ENCODE measurements at regions not wholly inside any gene's neighbourhood (a gene's known extent, or its start where the extent isn't known, plus 50 kb on each side); places are given as distances from the start of the nearest gene placed in this dataset.

- TF ChIP-seq ZNF281 (CRISPR knock-in tag; IDR thresholded peaks at IDR 0.05) = no peak
- no peak for TF ChIP-seq ZNF671 (CRISPR knock-in tag; IDR thresholded peaks at IDR 0.05)
- TF ChIP-seq FOXJ3 (CRISPR knock-in tag; IDR thresholded peaks at IDR 0.05; ENCODE audit: borderline replicate concordance) = no peak
- TF ChIP-seq FOXK1 (CRISPR knock-in tag; IDR thresholded peaks at IDR 0.05) = no peak
- no peak for TF ChIP-seq ZNF396 (CRISPR knock-in tag; IDR thresholded peaks at IDR 0.05; ENCODE audit: borderline replicate concordance)
- no peak for TF ChIP-seq ZNF219 (CRISPR knock-in tag; IDR thresholded peaks at IDR 0.05; ENCODE audit: borderline replicate concordance)
These were observed 694.2 kb downstream of the EPHA4 start (continued) for GRCh38 chr2:220877897-220878296.

- TF ChIP-seq NR1H2 (CRISPR knock-in tag; IDR thresholded peaks at IDR 0.05) (no peak), FOXJ3 (CRISPR knock-in tag; IDR thresholded peaks at IDR 0.05; ENCODE audit: borderline replicate concordance) (no peak), CREM (CRISPR knock-in tag; IDR thresholded peaks at IDR 0.05) (no peak), NFATC4 (CRISPR knock-in tag; IDR thresholded peaks at IDR 0.05) (no peak), ATF2 (CRISPR knock-in tag; IDR thresholded peaks at IDR 0.05; ENCODE audit: borderline replicate concordance, low read depth) (no peak), OVOL2 (CRISPR knock-in tag; IDR thresholded peaks at IDR 0.05; ENCODE audit: borderline replicate concordance) (no peak), ATF1 (CRISPR knock-in tag; IDR thresholded peaks at IDR 0.05) (no peak), FOXK1 (CRISPR knock-in tag; IDR thresholded peaks at IDR 0.05) (no peak), HMGXB4 (CRISPR knock-in tag; IDR thresholded peaks at IDR 0.05) (no peak), ZNF121 (CRISPR knock-in tag; IDR thresholded peaks at IDR 0.05) (no peak), TCF7 (CRISPR knock-in tag; IDR thresholded peaks at IDR 0.05; ENCODE audit: low read depth) (no peak), SOX15 (CRISPR knock-in tag; IDR thresholded peaks at IDR 0.05) (no peak), ZBTB21 (CRISPR knock-in tag; IDR thresholded peaks at IDR 0.05; ENCODE audit: borderline replicate concordance) (no peak)
- CTCF ChIA-PET = no interaction called here
- no peaks in the 10 kb centered on the region for H3K27me3 Mint-ChIP-seq (ENCODE audit: low read depth)
- DNase-seq (ENCODE audit: low spot score) (no peak), ATAC-seq (no peak)
- H3K36me3 Mint-ChIP-seq = no peaks in the 10 kb centered on the region
- POLR2A ChIA-PET = no interaction called here
- H3K4me3 Mint-ChIP-seq = no peak overlapping the region
- H3K9me3 Mint-ChIP-seq = no peaks in the 10 kb centered on the region
- no peak overlapping the region for H3K27ac Mint-ChIP-seq
- no peaks in the 10 kb centered on the region for H3K4me1 Mint-ChIP-seq
These were observed 691.2 kb downstream of the EPHA4 start for GRCh38 chr2:220880623-220881596.

- ATAC-seq (no peak), DNase-seq (ENCODE audit: low spot score) (no peak)
- Mint-ChIP-seq H3K4me1 (peaks cover 13% of the 10 kb centered on the region), H3K27me3 (ENCODE audit: low read depth) (no peaks in the 10 kb centered on the region), H3K27ac (no peak overlapping the region), H3K9me3 (no peaks in the 10 kb centered on the region), H3K4me3 (no peak overlapping the region), H3K36me3 (no peaks in the 10 kb centered on the region)
- ChIA-PET CTCF (no interaction called here), POLR2A (no interaction called here)
- no peak for TF ChIP-seq RORB (CRISPR knock-in tag; IDR thresholded peaks at IDR 0.05)
- no peak for TF ChIP-seq CBFB (CRISPR knock-in tag; IDR thresholded peaks at IDR 0.05; ENCODE audit: low read depth)
- no peak for TF ChIP-seq ZNF512 (CRISPR knock-in tag; IDR thresholded peaks at IDR 0.05; ENCODE audit: borderline replicate concordance)
- no peak for TF ChIP-seq ZNF317 (CRISPR knock-in tag; IDR thresholded peaks at IDR 0.05; ENCODE audit: borderline replicate concordance, low read depth)
- no peak for TF ChIP-seq FOXP4 (CRISPR knock-in tag; IDR thresholded peaks at IDR 0.05)
- no peak for TF ChIP-seq USF1 (CRISPR knock-in tag; IDR thresholded peaks at IDR 0.05)
- no peak for TF ChIP-seq MYBL2 (CRISPR knock-in tag; IDR thresholded peaks at IDR 0.05)
These were observed 689.6 kb downstream of the EPHA4 start for GRCh38 chr2:220882507-220882906.

Data from WTC11 (cell line).